GM23338 (cell line): ENCODE measurements at regions not wholly inside any gene's neighbourhood (a gene's known extent, or its start where the extent isn't known, plus 50 kb on each side); places are given as distances from the start of the nearest gene placed in this dataset.

Experiments used
- ATAC-seq: fragments of 200-7000 bp; cut with Tn5 transposase; 3 replicates; pipeline ENCODE4 v1.9.1; 2020
- DNase-seq: peaks from one replicate; pipeline ENCODE4 v3.0.0-alpha.2; 2015; ENCODE audit warnings: low spot score
- H2AFZ ChIP-seq: fragments of 200-600 bp; sonication (generic); 2 replicates; pipeline ENCODE4 v1.8.0; 2016; ENCODE audit warnings: antibody characterized with exemption, mild to moderate bottlenecking, moderate library complexity
- H3F3A ChIP-seq: fragments of 200-600 bp; sonication (generic); replicated peaks from 2 replicates; pipeline ENCODE4 v1.8.0; 2017; ENCODE audit warnings: antibody characterized with exemption, mixed run types, low read depth
- H3K27ac ChIP-seq: fragments of 200-600 bp; sonication (generic); 2 replicates; pipeline ENCODE4 v1.6.1; 2016; ENCODE audit warnings: low read depth
- H3K27me3 ChIP-seq: fragments of 200-600 bp; sonication (generic); 2 replicates; pipeline ENCODE4 v1.8.0; 2016; ENCODE audit warnings: mild to moderate bottlenecking, mixed run types, moderate library complexity; ENCODE audit not compliant: insufficient read depth
- H3K36me3 ChIP-seq: fragments of 200-600 bp; sonication (generic); 2 replicates; pipeline ENCODE4 v1.8.0; 2016; ENCODE audit warnings: mild to moderate bottlenecking; ENCODE audit not compliant: insufficient read depth
- H3K4me1 ChIP-seq: fragments of 200-600 bp; sonication (generic); 2 replicates; pipeline ENCODE4 v1.8.0; 2016; ENCODE audit warnings: mild to moderate bottlenecking, moderate library complexity; ENCODE audit not compliant: insufficient read depth
- H3K4me2 ChIP-seq: fragments of 200-600 bp; sonication (generic); 2 replicates; pipeline ENCODE4 v1.7.1; 2017; ENCODE audit warnings: mixed run types
- H3K4me3 ChIP-seq: fragments of 200-600 bp; sonication (generic); 2 replicates; pipeline ENCODE4 v1.6.1; 2016; ENCODE audit warnings: mixed run types
- H3K79me2 ChIP-seq: fragments of 200-600 bp; sonication (generic); replicated peaks from 2 replicates; pipeline ENCODE4 v1.8.0; 2017; ENCODE audit warnings: mild to moderate bottlenecking; ENCODE audit not compliant: insufficient read depth
- H3K9me2 ChIP-seq: fragments of 200-600 bp; sonication (generic); 2 replicates; pipeline ENCODE4 v1.8.0; 2017; ENCODE audit not compliant: insufficient read depth
- H4K20me1 ChIP-seq: fragments of 200-600 bp; sonication (generic); replicated peaks from 2 replicates; pipeline ENCODE4 v1.8.0; 2017; ENCODE audit warnings: mild to moderate bottlenecking; ENCODE audit not compliant: insufficient read depth
- H3K27ac Mint-ChIP-seq: 2 replicates; pipeline ENCODE4 v1.8.0; 2020; ENCODE audit warnings: inconsistent platforms, mild to moderate bottlenecking, moderate library complexity, mixed read lengths
- H3K27me3 Mint-ChIP-seq: 3 replicates; pipeline ENCODE4 v1.8.0; 2022; ENCODE audit warnings: low read depth, mild to moderate bottlenecking, moderate library complexity, mixed read lengths, inconsistent platforms; ENCODE audit not compliant: insufficient read depth, poor library complexity
- H3K36me3 Mint-ChIP-seq: 3 replicates; pipeline ENCODE4 v1.8.0; 2021; ENCODE audit warnings: low read depth, mild to moderate bottlenecking, inconsistent platforms, moderate library complexity, mixed read lengths
- H3K4me1 Mint-ChIP-seq: 3 replicates; pipeline ENCODE4 v1.8.0; 2020; ENCODE audit warnings: mild to moderate bottlenecking, inconsistent platforms, mixed read lengths
- H3K4me3 Mint-ChIP-seq: 3 replicates; pipeline ENCODE4 v1.8.0; 2021; ENCODE audit warnings: moderate library complexity, mild to moderate bottlenecking, inconsistent platforms, mixed read lengths
- H3K9me3 Mint-ChIP-seq: 3 replicates; pipeline ENCODE4 v1.8.0; 2020; ENCODE audit warnings: moderate library complexity, mild to moderate bottlenecking, inconsistent platforms, mixed read lengths
- CREB1 ChIP-seq: fragments of 250-450 bp; sonication (Bioruptor Pico); IDR thresholded peaks from 2 replicates; pipeline ENCODE4 v1.5.0; 2020; ENCODE audit warnings: low read depth, mild to moderate bottlenecking, moderate library complexity
- EZH2 ChIP-seq: fragments of 200-600 bp; sonication (generic); IDR thresholded peaks from one replicate; pipeline ENCODE4 v1.8.0; 2017; ENCODE audit warnings: antibody characterized with exemption, mild to moderate bottlenecking, low read depth; ENCODE audit not compliant: unreplicated experiment
- EZH2phosphoT487 ChIP-seq: fragments of 200-600 bp; sonication (generic); IDR thresholded peaks from one replicate; pipeline ENCODE4 v1.8.1; 2018; ENCODE audit warnings: antibody characterized with exemption; ENCODE audit not compliant: unreplicated experiment
- JUNB ChIP-seq: IDR thresholded peaks from one replicate; pipeline ENCODE4 v1.6.1; 2016; ENCODE audit warnings: antibody characterized with exemption; ENCODE audit not compliant: unreplicated experiment
- NANOG ChIP-seq: IDR thresholded peaks from 2 replicates; pipeline ENCODE4 v1.6.1; 2016; ENCODE audit warnings: antibody characterized with exemption, borderline replicate concordance
- POLR2AphosphoS5 ChIP-seq: IDR thresholded peaks from 2 replicates; pipeline ENCODE4 v1.6.1; 2016; ENCODE audit warnings: antibody characterized with exemption, low read depth
- STAT1 ChIP-seq: IDR thresholded peaks from one replicate; pipeline ENCODE4 v1.6.1; 2016; ENCODE audit warnings: antibody characterized with exemption; ENCODE audit not compliant: unreplicated experiment
- ZNF114 ChIP-seq: fragments of 250-450 bp; sonication (Bioruptor Pico); IDR thresholded peaks from 2 replicates; pipeline ENCODE4 v1.5.0; 2020; ENCODE audit warnings: mild to moderate bottlenecking, moderate library complexity
- ZNF331 ChIP-seq: fragments of 250-450 bp; sonication (Bioruptor Pico); IDR thresholded peaks from 2 replicates; pipeline ENCODE4 v1.5.0; 2020; ENCODE audit warnings: low read depth, mild to moderate bottlenecking, moderate library complexity
- TF ChIP-seq, protein P1 (sequence below): IDR thresholded peaks from one replicate; pipeline ENCODE4 v1.6.1; 2018; ENCODE audit warnings: antibody characterized with exemption; ENCODE audit not compliant: unreplicated experiment
- TF ChIP-seq, protein P2 (sequence below): fragments of 250-450 bp; sonication (Bioruptor Pico); IDR thresholded peaks from 2 replicates; pipeline ENCODE4 v1.5.0; 2020; ENCODE audit warnings: mild to moderate bottlenecking, moderate library complexity
- TF ChIP-seq, protein P3 (sequence below), 2 experiments: fragments of 200-600 bp in 1 of 2; sonication (generic) in 1 of 2; conservative IDR thresholded peaks; 2 replicates each; pipeline versions ENCODE4 v1.5.1 to v1.6.1; 2016 to 2017; ENCODE audit warnings: antibody characterized with exemption in 2 of 2, low read depth in 2 of 2, mild to moderate bottlenecking in 2 of 2, moderate library complexity in 1 of 2
- TF ChIP-seq, protein P4 (sequence below): IDR thresholded peaks from 2 replicates; pipeline ENCODE4 v1.6.1; 2016; ENCODE audit warnings: antibody characterized with exemption

DNA sequence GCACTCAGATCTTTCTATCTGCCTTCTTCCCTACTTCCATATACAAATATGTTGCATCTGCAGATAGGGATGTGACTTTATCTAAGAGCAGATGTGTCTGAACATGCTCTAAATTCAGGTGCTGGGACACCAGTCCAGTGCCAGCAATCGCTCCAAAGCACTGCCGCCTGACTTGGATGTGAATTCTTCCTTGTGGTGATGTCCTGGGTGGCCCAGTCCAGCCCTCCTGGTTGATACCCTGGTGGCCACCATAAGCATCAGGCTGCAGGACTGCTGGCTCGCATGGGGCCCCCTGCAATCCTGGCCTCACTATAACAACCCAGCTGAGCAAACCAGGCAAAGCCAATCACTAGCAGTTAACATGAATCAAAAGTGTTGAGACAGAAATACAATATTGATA is 149.2 kb upstream of the PDE1C start:
- TF ChIP-seq POLR2AphosphoS5 (no peak), EZH2phosphoT487 (no peak), JUNB (no peak), CREB1 (CRISPR knock-in tag) (no peak), EZH2 (no peak), ZNF114 (CRISPR knock-in tag) (no peak), ZNF331 (no peak), NANOG (no peak), STAT1 (no peak)
- TF ChIP-seq, protein P1, sequence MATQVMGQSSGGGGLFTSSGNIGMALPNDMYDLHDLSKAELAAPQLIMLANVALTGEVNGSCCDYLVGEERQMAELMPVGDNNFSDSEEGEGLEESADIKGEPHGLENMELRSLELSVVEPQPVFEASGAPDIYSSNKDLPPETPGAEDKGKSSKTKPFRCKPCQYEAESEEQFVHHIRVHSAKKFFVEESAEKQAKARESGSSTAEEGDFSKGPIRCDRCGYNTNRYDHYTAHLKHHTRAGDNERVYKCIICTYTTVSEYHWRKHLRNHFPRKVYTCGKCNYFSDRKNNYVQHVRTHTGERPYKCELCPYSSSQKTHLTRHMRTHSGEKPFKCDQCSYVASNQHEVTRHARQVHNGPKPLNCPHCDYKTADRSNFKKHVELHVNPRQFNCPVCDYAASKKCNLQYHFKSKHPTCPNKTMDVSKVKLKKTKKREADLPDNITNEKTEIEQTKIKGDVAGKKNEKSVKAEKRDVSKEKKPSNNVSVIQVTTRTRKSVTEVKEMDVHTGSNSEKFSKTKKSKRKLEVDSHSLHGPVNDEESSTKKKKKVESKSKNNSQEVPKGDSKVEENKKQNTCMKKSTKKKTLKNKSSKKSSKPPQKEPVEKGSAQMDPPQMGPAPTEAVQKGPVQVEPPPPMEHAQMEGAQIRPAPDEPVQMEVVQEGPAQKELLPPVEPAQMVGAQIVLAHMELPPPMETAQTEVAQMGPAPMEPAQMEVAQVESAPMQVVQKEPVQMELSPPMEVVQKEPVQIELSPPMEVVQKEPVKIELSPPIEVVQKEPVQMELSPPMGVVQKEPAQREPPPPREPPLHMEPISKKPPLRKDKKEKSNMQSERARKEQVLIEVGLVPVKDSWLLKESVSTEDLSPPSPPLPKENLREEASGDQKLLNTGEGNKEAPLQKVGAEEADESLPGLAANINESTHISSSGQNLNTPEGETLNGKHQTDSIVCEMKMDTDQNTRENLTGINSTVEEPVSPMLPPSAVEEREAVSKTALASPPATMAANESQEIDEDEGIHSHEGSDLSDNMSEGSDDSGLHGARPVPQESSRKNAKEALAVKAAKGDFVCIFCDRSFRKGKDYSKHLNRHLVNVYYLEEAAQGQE = no peak
- TF ChIP-seq, protein P2, sequence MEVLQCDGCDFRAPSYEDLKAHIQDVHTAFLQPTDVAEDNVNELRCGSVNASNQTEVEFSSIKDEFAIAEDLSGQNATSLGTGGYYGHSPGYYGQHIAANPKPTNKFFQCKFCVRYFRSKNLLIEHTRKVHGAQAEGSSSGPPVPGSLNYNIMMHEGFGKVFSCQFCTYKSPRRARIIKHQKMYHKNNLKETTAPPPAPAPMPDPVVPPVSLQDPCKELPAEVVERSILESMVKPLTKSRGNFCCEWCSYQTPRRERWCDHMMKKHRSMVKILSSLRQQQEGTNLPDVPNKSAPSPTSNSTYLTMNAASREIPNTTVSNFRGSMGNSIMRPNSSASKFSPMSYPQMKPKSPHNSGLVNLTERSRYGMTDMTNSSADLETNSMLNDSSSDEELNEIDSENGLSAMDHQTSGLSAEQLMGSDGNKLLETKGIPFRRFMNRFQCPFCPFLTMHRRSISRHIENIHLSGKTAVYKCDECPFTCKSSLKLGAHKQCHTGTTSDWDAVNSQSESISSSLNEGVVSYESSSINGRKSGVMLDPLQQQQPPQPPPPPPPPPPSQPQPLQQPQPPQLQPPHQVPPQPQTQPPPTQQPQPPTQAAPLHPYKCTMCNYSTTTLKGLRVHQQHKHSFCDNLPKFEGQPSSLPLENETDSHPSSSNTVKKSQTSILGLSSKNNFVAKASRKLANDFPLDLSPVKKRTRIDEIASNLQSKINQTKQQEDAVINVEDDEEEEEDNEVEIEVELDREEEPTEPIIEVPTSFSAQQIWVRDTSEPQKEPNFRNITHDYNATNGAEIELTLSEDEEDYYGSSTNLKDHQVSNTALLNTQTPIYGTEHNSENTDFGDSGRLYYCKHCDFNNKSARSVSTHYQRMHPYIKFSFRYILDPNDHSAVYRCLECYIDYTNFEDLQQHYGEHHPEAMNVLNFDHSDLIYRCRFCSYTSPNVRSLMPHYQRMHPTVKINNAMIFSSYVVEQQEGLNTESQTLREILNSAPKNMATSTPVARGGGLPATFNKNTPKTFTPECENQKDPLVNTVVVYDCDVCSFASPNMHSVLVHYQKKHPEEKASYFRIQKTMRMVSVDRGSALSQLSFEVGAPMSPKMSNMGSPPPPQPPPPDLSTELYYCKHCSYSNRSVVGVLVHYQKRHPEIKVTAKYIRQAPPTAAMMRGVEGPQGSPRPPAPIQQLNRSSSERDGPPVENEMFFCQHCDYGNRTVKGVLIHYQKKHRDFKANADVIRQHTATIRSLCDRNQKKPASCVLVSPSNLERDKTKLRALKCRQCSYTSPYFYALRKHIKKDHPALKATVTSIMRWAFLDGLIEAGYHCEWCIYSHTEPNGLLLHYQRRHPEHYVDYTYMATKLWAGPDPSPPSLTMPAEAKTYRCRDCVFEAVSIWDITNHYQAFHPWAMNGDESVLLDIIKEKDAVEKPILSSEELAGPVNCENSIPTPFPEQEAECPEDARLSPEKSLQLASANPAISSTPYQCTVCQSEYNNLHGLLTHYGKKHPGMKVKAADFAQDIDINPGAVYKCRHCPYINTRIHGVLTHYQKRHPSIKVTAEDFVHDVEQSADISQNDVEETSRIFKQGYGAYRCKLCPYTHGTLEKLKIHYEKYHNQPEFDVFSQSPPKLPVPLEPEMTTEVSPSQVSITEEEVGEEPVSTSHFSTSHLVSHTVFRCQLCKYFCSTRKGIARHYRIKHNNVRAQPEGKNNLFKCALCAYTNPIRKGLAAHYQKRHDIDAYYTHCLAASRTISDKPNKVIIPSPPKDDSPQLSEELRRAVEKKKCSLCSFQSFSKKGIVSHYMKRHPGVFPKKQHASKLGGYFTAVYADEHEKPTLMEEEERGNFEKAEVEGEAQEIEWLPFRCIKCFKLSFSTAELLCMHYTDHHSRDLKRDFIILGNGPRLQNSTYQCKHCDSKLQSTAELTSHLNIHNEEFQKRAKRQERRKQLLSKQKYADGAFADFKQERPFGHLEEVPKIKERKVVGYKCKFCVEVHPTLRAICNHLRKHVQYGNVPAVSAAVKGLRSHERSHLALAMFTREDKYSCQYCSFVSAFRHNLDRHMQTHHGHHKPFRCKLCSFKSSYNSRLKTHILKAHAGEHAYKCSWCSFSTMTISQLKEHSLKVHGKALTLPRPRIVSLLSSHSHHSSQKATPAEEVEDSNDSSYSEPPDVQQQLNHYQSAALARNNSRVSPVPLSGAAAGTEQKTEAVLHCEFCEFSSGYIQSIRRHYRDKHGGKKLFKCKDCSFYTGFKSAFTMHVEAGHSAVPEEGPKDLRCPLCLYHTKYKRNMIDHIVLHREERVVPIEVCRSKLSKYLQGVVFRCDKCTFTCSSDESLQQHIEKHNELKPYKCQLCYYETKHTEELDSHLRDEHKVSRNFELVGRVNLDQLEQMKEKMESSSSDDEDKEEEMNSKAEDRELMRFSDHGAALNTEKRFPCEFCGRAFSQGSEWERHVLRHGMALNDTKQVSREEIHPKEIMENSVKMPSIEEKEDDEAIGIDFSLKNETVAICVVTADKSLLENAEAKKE (CRISPR knock-in tag) = no peak
- TF ChIP-seq, protein P3, sequence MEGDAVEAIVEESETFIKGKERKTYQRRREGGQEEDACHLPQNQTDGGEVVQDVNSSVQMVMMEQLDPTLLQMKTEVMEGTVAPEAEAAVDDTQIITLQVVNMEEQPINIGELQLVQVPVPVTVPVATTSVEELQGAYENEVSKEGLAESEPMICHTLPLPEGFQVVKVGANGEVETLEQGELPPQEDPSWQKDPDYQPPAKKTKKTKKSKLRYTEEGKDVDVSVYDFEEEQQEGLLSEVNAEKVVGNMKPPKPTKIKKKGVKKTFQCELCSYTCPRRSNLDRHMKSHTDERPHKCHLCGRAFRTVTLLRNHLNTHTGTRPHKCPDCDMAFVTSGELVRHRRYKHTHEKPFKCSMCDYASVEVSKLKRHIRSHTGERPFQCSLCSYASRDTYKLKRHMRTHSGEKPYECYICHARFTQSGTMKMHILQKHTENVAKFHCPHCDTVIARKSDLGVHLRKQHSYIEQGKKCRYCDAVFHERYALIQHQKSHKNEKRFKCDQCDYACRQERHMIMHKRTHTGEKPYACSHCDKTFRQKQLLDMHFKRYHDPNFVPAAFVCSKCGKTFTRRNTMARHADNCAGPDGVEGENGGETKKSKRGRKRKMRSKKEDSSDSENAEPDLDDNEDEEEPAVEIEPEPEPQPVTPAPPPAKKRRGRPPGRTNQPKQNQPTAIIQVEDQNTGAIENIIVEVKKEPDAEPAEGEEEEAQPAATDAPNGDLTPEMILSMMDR (conservative IDR thresholded peaks at IDR 0.05; ENCODE audit: low read depth in 2 of 2) = no peak
- TF ChIP-seq, protein P4, sequence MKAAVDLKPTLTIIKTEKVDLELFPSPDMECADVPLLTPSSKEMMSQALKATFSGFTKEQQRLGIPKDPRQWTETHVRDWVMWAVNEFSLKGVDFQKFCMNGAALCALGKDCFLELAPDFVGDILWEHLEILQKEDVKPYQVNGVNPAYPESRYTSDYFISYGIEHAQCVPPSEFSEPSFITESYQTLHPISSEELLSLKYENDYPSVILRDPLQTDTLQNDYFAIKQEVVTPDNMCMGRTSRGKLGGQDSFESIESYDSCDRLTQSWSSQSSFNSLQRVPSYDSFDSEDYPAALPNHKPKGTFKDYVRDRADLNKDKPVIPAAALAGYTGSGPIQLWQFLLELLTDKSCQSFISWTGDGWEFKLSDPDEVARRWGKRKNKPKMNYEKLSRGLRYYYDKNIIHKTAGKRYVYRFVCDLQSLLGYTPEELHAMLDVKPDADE = no peak
- Mint-ChIP-seq H3K27me3 (peaks cover 7% of the 10 kb centered on the region), H3K27ac (no peak overlapping the region), H3K36me3 (no peaks in the 10 kb centered on the region), H3K4me3 (no peak overlapping the region), H3K9me3 (no peaks in the 10 kb centered on the region), H3K4me1 (no peaks in the 10 kb centered on the region)
- Histone ChIP-seq H3K4me1 (no peaks in the 10 kb centered on the region), H3F3A (no peaks in the 10 kb centered on the region), H3K79me2 (no peaks in the 10 kb centered on the region), H4K20me1 (no peaks in the 10 kb centered on the region), H3K9me2 (no peaks in the 10 kb centered on the region), H3K36me3 (no peaks in the 10 kb centered on the region), H3K27me3 (no peaks in the 10 kb centered on the region), H3K27ac (no peak overlapping the region), H2AFZ (no peak overlapping the region), H3K4me2 (no peak overlapping the region), H3K4me3 (no peak overlapping the region)
- ATAC-seq (no peak), DNase-seq (no peak)
